IPS DF 4.7 (cell line): ENCODE measurements at regions not wholly inside any gene's neighbourhood (a gene's known extent, or its start where the extent isn't known, plus 50 kb on each side); places are given as distances from the start of the nearest gene placed in this dataset.
"Not testable (repeated sequence)": the region's sequence is repeated elsewhere in the genome, so short reads cannot be mapped to it uniquely, and the experiment has no call there.

ENCODE experiments used
- DNase-seq: peaks from one replicate; pipeline ENCODE4 v3.0.0-alpha.2; 2013; ENCODE audit warnings: low spot score; ENCODE audit errors: extremely low read depth

DNA sequence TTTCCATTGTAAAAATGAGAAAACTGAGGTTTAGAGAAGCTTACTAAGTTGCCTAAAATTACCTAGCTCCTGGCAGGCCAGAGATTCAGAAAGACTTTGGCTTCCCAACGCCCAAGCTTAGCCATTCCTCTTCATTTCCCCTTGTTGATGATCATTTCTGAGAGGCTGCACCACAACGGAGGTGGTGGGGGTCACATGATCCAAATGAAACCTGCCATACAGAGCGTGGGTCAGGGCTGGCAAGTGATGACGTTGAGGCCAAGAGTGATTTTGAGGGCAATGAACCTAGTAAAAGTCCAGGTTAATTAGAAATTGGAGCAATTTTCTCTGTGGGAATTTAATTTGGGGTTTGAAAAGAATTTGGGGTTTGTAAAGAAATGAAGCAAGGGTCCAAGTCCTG is 109.9 kb downstream of the TMEM182 start:
- no peak for DNase-seq

GRCh38 chr2:102872388-102872787 is 110.6 kb downstream of the TMEM182 start:
- DNase-seq: no peak

GRCh38 chr2:102879513-102879912 is 117.7 kb downstream of the TMEM182 start:
- not testable (repeated sequence) for DNase-seq

GRCh38 chr2:102880731-102881130 is 118.9 kb downstream of the TMEM182 start:
- no peak for DNase-seq

- no peak for DNase-seq
Observed at GRCh38 chr2:102886216-102886893, 124.5 kb downstream of the TMEM182 start.

DNA sequence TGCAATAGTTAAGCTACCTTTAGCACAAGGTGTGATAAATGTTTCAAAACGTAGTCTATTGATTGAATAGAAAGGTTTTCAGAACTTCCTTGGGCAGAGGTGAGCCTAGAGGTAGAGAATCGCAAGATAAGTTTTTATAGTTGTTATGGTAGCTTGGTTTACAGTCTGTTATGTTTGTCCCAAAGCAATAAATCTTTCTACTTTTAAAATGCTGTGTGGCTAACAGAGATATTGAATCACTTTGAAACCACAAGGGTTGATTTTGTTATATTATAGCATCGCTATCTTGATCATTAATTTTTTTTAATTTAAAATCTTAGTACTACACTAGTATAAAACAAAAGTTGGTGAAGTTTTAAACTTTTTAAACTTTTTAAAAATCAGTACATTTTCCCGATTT is 126.7 kb downstream of the TMEM182 start:
- no peak for DNase-seq

GRCh38 chr2:102891296-102891695 is 129.5 kb downstream of the TMEM182 start:
- DNase-seq: no peak

GRCh38 chr2:102892698-102893310 is 131.0 kb downstream of the TMEM182 start:
- no peak for DNase-seq

- no peak for DNase-seq
Observed at GRCh38 chr2:102893870-102894269, 132.0 kb downstream of the TMEM182 start.

GRCh38 chr2:102895376-102895775 is 133.5 kb downstream of the TMEM182 start:
- peak; percentile 25 for DNase-seq

GRCh38 chr2:102909240-102909639 is 147.4 kb downstream of the TMEM182 start:
- not testable (repeated sequence) for DNase-seq

GRCh38 chr2:102910724-102911123 is 148.9 kb downstream of the TMEM182 start:
- DNase-seq: no peak

GRCh38 chr2:102915128-102915527 is 153.3 kb downstream of the TMEM182 start:
- no peak for DNase-seq

DNA sequence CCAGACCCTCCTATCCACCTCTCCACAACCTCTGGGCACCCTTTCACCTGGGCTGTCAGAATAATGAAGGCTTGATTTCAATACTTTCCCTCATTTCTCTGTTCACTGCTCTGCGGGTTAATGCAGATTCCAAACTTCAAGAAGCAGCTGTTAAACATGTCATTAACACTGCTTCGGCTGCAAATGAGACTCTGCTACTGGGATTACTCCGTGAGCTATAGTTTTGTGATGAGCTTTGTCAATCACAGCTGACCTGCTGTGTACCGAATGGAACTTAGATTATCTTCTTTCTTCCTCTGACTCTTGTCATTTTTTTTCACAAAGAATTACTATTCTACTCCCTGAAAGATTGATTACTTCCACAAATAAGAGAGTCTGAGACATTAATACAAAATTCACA is 160.5 kb downstream of the TMEM182 start:
- DNase-seq: no peak

DNA sequence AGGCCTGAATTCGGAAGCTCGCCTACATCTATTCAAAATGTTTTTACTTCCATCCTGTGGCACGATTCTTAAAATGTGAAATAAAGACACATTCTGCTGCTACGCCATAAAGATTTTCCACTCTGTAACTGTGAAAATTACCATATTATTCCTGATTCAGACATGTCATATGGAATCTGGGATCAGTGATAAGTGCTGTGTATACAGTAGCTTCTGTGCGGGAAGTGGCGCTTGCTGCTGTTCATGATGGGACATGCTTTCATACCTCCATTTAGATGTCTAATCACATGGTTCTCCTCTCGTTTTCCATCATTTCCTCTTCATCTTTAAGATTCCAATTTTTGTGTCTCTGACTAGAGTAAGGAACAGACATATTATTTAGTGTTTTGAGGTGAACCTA is 163.2 kb downstream of the TMEM182 start:
- DNase-seq: no peak

DNA sequence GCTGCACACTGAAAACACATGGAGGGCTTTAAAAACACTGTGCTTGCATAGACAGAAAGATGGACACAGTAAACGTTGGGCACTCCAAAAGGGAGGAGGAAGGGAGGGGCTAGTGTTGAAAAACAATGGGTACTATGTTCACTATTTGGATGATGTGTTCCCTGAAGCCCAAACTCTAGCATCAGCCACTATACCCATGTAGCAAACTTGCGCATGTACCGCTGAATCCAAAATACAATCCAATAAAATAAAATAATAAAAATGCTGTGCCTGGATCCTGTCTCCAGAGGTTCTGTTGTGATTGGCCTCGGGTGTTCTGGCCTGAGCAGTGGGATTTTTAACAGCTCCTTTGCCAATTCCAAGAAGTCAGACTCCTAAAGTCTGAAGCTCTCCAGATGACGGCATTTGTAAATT is 166.0 kb downstream of the TMEM182 start:
- no peak for DNase-seq

- no peak for DNase-seq
Observed at GRCh38 chr2:102929721-102930120, 167.9 kb downstream of the TMEM182 start.

DNA sequence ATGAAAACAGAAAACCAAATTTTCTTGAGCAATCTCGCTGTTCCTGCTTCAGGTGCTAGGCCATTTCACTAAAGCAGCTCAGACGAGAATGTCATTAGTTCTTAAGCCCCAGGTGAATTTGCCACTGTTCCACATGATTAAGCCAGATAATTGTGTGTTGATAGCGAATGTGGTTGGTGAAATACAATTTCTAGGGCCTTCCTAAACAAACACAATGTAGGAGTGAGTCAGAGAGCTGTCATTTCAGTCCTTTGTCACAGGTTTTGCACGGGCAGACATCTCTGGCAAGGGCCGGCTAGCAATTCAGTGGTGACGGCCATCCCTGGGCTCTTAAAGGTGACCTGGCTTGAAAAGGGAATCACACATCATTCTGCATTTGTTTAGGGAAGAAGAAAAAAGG is 170.7 kb downstream of the TMEM182 start:
- no peak for DNase-seq

DNA sequence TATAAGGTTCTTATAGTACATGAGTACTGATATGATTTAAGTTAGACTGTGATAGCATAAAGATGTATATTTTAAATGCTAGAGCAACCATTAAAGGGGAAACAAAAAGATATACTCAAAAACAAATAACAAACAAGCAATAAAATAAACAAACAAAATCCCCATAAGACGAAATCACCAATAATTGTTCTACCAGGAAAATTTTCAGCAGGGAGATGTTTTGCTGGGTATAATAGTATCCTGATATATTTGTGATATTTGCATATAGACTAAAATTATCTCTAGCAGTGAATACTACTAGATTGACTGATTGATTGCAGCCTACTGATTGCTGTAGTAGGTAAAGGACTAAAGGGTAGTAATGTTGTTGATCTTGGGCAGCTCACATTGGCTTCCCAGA is 177.4 kb downstream of the TMEM182 start:
- no peak for DNase-seq

DNA sequence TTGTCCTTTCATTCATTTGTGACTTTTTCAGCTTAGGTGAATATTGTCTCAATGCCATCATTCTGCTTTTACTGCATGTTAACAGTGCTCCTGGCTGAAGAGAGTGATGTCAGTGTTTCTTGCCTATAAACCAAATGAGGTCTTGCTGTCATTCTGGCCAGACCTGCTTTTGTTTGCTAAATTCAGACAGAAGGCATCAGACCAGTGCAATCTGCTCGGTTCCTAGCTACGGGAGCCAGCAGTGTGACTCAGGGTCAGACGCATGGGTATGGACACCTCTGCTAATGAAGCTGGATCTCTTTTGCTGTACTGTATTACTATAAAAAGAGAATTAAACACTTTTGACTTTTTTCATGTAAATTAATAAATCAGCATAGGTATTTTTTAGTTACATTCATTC is 178.9 kb downstream of the TMEM182 start:
- DNase-seq: no peak

DNA sequence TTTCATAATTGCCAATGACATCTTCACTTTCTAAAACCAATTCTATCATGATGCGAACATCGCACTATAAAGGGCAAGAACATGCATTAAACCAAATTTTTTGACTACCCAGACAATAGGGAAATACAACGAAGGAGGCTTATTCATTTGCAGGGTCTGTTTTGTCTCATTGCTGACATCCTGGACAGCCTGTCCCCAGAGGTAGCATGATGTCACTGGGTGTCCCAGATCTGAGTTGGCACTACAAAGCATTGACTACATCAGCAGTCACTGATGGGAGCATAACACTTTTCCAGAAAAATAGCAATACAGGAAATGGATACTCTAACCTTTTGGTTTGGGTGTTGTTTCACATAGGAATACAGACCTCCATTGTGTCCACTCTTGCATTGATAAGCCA is 180.3 kb downstream of the TMEM182 start:
- DNase-seq: no peak

DNA sequence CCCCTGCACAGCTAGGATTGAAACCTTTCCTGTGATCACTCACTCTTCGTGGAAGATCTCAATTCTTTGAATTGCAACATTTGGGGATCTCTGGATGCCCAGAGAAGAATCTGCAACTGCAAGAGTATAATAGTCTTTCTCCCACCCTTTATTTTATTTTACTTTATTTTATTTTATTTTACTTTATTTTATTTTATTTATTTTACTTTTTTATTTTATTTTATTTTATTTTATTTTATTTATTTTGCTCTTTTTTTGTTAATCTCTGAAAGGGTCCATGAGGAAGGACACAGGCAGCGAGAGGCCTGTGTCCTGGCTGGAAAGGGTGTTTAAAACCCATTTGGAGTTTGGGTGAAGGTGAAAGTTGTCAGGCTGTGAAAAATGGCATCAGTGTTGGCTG is 181.4 kb downstream of the TMEM182 start:
- DNase-seq: no peak

GRCh38 chr2:102950371-102950946 is 188.6 kb downstream of the TMEM182 start:
- DNase-seq: no peak
